Motor neuron (in vitro differentiated cells): ENCODE measurements at regions not wholly inside any gene's neighbourhood (a gene's known extent, or its start where the extent isn't known, plus 50 kb on each side); places are given as distances from the start of the nearest gene placed in this dataset.

Experiments used
- ATAC-seq, 8 experiments: fragments of 200-7000 bp; cut with Tn5 transposase; replicated peaks in 6 of 8; 2 replicates each; pipeline ENCODE4 v1.8.0; 2021; ENCODE audit warnings: mild to moderate bottlenecking in 8 of 8, moderate library complexity in 8 of 8
- H3K27ac ChIP-seq, 2 donors: fragments of 250-450 bp; sonication (Bioruptor Pico); 2 replicates each; pipeline ENCODE4 v1.9.0; 2021; ENCODE audit warnings: antibody characterized with exemption in 2 of 2, mild to moderate bottlenecking in 2 of 2, moderate library complexity in 1 of 2
- H3K4me1 ChIP-seq, 2 donors: fragments of 250-450 bp; sonication (Bioruptor Pico); replicated peaks in 1 of 2; 2 replicates each; pipeline ENCODE4 v1.6.1; 2021; ENCODE audit warnings: antibody characterized with exemption in 2 of 2, mild to moderate bottlenecking in 2 of 2, moderate library complexity in 1 of 2
- H3K4me3 ChIP-seq, 5 donors: fragments of 250-450 bp; sonication (Bioruptor Pico); 2 replicates each; pipeline ENCODE4 v1.9.0; 2021; ENCODE audit warnings: antibody characterized with exemption in 5 of 5, mild to moderate bottlenecking in 5 of 5, moderate library complexity in 4 of 5
- WGBS, 10 experiments: fragments of 450-650 bp; shearing (Covaris generic); methylation state at CpG; one replicate each; pipeline ENCODE4 v1.0.0; 2022; 5-methylcytosine and 5-hydroxymethylcytosine counted together
- in situ Hi-C, 9 experiments: fragments of 400-800 bp; cut with MboI; loops; one replicate each; pipeline ENCODE4 v1.15.0; 2021; ENCODE audit warnings: low sequenced_read_pairs in 9 of 9, low pct_unique_long_range_greater_than_20kb in 2 of 9; ENCODE audit not compliant: unreplicated experiment in 9 of 9

DNA sequence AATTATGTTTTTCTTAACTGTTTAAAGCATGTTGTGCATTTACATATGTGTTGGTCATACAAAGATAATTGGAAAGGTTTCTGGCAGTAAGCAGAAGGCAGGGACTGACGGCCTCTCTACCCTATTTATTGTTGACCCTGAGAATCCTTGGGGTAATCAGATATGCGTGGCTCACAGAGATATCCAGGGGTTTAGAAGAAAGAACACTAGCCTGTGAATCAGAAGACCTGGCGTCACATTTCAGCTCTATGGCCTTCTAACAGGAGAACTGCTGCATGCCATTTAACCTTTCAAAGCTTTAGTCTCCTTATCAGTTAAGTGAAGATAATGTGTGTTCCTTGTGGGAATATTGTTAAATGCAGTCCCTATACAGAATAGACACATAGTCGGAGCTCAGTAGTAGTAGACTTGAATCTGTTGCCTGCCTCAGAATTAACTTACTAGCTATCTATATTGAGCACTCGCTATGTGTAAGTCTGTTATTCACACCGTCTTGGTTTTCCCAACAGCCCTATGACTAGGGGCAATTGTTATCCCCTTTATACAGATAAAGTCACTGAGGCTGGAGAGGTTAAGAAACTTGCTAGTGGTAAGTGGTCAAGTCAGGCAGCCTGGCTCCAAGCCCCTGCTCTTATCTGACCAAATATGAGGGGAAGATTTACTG lies 129.6 kb upstream of the ANKRD1 start:
- in situ Hi-C loops: no loop called here
- H3K27ac ChIP-seq: no peak overlapping the region
- 0 to 83% (median 69%) methylated on average over 1 to 6 of the region's 6 CpGs for WGBS, 10 experiments
- ATAC-seq: no peak
- no peak overlapping the region for H3K4me3 ChIP-seq
- peaks cover 2 to 13% of the 10 kb centered on the region in 2 donors for H3K4me1 ChIP-seq

GRCh38 chr10:91051829-91052228 lies 130.9 kb upstream of the ANKRD1 start:
- no peak for ATAC-seq
- Histone ChIP-seq H3K4me1 (peaks cover 2% of the 10 kb centered on the region in 2 donors), H3K27ac (no peak overlapping the region), H3K4me3 (no peak overlapping the region)
- in situ Hi-C loops: no loop called here
- 0 to 100% (median 77%) methylated on average over 1 to 3 of the region's 3 CpGs; no CpG with 5 or more reads in 1 of the 10 experiments for WGBS, 10 experiments

DNA sequence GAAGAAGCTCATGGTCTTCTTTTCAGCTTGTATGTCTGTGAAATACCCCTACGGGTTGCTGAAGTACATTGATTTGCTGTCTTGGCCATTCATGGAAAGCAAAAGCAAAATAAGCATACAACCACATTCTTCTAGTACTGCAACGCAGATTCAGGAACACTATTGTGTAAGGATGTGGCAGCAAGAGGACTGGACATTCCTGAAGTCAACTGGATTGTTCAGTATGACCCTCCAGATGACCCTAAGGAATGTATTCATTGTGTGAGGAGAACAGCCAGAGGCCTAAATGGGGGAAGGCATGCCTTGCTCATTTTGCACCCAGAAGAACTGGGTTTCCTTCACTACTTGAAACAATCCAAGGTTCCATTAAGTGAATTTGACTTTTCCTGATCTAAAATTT lies 133.4 kb upstream of the ANKRD1 start:
- 0 to 80% (median 54%) methylated on average over 1 to 2 of the region's 2 CpGs; no CpG with 5 or more reads in 1 of the 10 experiments for WGBS, 10 experiments
- Histone ChIP-seq H3K27ac (no peak overlapping the region), H3K4me1 (peaks cover 0 to 2% of the 10 kb centered on the region in 2 donors), H3K4me3 (no peak overlapping the region)
- no peak for ATAC-seq
- in situ Hi-C loops: no loop called here

DNA sequence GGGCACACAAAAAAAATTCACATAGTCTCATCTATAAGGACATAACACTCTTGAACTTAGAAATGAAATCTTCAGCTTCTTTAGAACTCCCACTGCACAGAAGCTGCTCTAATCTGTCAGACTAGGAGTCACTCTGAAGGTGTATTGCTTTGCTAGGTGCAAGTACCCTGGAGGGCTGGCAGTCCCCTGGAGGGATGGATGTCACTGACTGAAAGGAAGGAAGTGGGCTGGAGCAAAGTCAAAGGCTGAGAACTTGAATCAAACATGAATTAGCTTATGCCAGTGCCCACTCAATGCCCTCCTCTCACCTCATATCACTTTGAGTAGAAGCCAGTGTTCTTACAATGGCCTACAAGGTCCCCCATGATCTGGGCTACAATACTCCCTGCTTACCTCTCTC lies 140.3 kb upstream of the ANKRD1 start:
- in situ Hi-C loops: no loop called here
- Histone ChIP-seq H3K4me1 (peaks cover 0 to 6% of the 10 kb centered on the region in 2 donors), H3K4me3 (no peak overlapping the region), H3K27ac (no peak overlapping the region)
- ATAC-seq: no peak

- no peak for ATAC-seq
- no peak overlapping the region for H3K27ac ChIP-seq
- 0 to 93% (median 20%) methylated on average over 1 to 2 of the region's 2 CpGs; no CpG with 5 or more reads in 3 of the 10 experiments for WGBS, 10 experiments
- peaks cover 0 to 6% of the 10 kb centered on the region in 2 donors for H3K4me1 ChIP-seq
- H3K4me3 ChIP-seq: no peak overlapping the region
- in situ Hi-C loops: no loop called here
Observed at GRCh38 chr10:91061608-91062007, 140.7 kb upstream of the ANKRD1 start.

DNA sequence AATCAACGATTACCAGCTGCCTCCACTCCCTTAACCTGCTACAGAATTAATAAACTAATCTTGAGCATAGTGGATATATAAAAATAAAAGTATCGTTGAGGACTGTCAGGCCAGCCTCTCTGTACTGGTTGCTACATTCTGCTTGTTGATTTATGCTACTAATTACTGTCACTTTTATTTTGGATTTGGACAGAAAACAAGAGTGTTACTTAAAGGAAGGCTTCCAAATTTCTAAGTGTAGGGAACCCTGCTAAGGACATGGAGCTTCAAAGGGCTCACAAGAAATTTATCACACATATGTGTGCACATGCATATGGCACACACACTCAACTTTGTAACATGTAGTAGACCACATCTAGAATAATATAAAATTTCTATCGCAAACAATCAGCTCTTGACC lies 141.2 kb upstream of the ANKRD1 start:
- H3K27ac ChIP-seq: no peak overlapping the region
- no peak for ATAC-seq
- peaks cover 0 to 6% of the 10 kb centered on the region in 2 donors for H3K4me1 ChIP-seq
- no peak overlapping the region for H3K4me3 ChIP-seq
- WGBS, 10 experiments: 32 to 100% (median 50%) methylated on average over 1 to 3 of the region's 3 CpGs; no CpG with 5 or more reads in 1 of the 10 experiments
- in situ Hi-C loops: no loop called here

DNA sequence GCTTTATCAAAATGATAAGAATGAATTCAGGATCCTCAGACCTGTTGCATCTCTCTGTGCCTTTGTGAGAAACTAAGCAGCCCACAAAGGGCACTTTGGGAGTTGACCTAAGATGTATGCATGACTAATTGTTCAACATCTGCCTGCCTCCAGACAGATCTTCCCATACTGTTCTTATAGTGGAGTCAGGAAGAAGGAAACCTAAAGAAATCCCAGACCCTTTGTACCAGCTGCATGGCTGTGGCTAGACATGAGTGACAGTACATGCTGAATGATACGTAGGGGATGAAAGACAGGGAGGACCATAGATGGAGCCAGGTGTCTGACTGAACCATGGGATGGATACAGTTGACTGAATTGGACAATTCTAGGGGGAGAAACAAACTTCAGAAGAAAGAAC lies 148.7 kb upstream of the PCGF5 start:
- Histone ChIP-seq H3K27ac (no peak overlapping the region), H3K4me3 (no peak overlapping the region), H3K4me1 (no peaks in the 10 kb centered on the region)
- 0 to 88% (median 56%) methylated on average over 1 of the region's 1 CpG; no CpG with 5 or more reads in 6 of the 10 experiments for WGBS, 10 experiments
- in situ Hi-C loops: no loop called here
- no peak for ATAC-seq

- Histone ChIP-seq H3K4me3 (no peak overlapping the region), H3K4me1 (no peaks in the 10 kb centered on the region), H3K27ac (no peak overlapping the region)
- ATAC-seq: no peak
- WGBS, 10 experiments: 0 to 92% (median 60%) methylated on average over 1 to 4 of the region's 4 CpGs
- in situ Hi-C loops: no loop called here
Observed at GRCh38 chr10:91073286-91073979, 147.0 kb upstream of the PCGF5 start.

- no peak overlapping the region for H3K4me3 ChIP-seq
- no peaks in the 10 kb centered on the region for H3K4me1 ChIP-seq
- no peak overlapping the region for H3K27ac ChIP-seq
- in situ Hi-C loops: no loop called here
- ATAC-seq: no peak
- 14 to 100% (median 72%) methylated on average over 1 to 7 of the region's 7 CpGs for WGBS, 10 experiments
Observed at GRCh38 chr10:91076991-91077548, 143.4 kb upstream of the PCGF5 start.

DNA sequence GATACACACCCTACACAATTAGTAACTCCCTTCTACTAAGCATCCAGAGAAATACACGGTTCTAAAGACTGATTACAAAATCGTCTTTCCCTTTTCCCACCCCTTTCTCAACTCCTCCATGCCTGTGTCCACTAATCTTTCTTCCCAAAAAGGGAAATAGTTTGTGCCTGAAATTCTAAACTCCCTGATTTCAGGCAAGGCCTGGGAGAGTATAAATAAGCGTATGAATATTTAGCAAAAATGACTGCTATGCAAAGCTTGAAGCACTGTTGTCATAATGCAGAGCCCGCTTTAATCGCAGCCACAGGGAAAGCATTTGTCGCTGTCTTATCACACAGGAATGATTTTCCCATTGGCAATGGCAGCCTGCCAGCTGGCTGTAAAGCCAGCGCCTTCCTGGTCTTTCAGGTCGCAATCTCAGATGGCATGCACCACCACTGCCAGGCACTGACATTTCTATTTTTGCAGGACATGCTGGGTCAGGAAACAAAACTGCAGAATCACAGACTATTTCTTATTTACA lies 142.9 kb upstream of the PCGF5 start:
- no peak overlapping the region for H3K4me3 ChIP-seq
- H3K4me1 ChIP-seq: no peaks in the 10 kb centered on the region
- 38 to 100% (median 80%) methylated on average over 1 to 8 of the region's 8 CpGs; no CpG with 5 or more reads in 1 of the 10 experiments for WGBS, 10 experiments
- H3K27ac ChIP-seq: no peak overlapping the region
- in situ Hi-C loops: no loop called here
- ATAC-seq: peak in 2 of 8 experiments; percentile 37 to 47

- no peak for ATAC-seq
- Histone ChIP-seq H3K4me1 (no peaks in the 10 kb centered on the region), H3K4me3 (no peak overlapping the region), H3K27ac (no peak overlapping the region)
- in situ Hi-C loops: no loop called here
- WGBS, 10 experiments: 0 to 80% (median 33%) methylated on average over 1 of the region's 1 CpG; no CpG with 5 or more reads in 3 of the 10 experiments
Observed at GRCh38 chr10:91080776-91081175, 139.7 kb upstream of the PCGF5 start.

GRCh38 chr10:91082447-91082846 lies 138.0 kb upstream of the PCGF5 start:
- in situ Hi-C loops: no loop called here

DNA sequence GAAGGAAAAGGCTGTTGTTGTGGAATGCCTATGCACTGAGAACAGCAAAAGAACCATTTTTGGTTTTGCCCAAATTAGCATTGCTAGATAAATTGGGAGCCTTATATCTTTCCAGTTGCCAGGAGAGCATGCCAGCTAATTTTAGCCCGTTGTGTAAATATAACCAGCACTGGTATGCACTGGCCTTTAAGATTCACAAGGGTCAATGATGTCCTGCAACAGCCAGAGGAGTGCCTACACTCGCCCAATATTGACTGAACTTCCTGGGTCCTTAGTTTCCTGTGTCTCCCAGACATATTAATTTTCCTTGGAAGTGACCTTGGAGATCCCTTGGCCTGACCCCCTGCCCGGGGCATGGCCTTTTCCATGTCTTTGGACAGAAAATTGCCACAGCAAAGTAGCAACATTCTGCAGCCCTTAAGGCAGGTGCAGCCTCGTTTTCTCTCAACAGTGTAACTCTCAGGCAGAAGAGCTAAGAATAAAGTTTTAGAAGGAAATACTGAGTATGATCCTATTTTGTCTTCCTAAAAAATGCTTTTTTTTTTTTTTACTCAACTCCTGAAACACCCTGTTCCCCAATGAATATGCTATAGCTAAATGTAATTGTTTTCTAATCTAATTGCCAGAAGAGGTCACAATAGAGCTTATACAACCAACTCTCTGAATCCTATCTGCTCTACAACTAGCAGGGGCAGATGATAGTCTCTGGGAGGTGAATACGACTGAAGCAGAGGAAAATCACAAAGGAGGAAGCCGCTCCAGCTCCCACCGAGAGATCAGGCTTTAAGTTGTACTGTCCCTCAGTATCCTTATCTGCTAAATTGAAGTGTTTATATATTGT lies 131.9 kb upstream of the PCGF5 start:
- Histone ChIP-seq H3K4me1 (no peaks in the 10 kb centered on the region), H3K27ac (no peak overlapping the region), H3K4me3 (no peak overlapping the region)
- in situ Hi-C loops: no loop called here
- 0 to 80% (median 51%) methylated on average over 1 to 6 of the region's 7 CpGs for WGBS, 10 experiments
- ATAC-seq: no peak

More at GRCh38 chr10:91082447-91082846, 138.0 kb upstream of the PCGF5 start:
- 27 to 96% (median 83%) methylated on average over 1 to 7 of the region's 7 CpGs; no CpG with 5 or more reads in 3 of the 10 experiments for WGBS, 10 experiments
- Histone ChIP-seq H3K4me1 (no peaks in the 10 kb centered on the region), H3K27ac (no peak overlapping the region), H3K4me3 (no peak overlapping the region)
- no peak for ATAC-seq
